ENCODE measurements at regions not wholly inside any gene's neighbourhood (a gene's known extent, or its start where the extent isn't known, plus 50 kb on each side); places are given as distances from the start of the nearest gene placed in this dataset.

GRCh38 chr9:28961623-28962022, 1388.3 kb upstream of the C9orf72 start:
- H3K14ac ChIP-seq (ENCODE audit: low read length in 2 of 2) = no peak overlapping the region
- H4K8ac ChIP-seq (ENCODE audit: low read length) = no peak overlapping the region
- H3K4me2 ChIP-seq (ENCODE audit: low read length, poor library complexity, severe bottlenecking) = no peak overlapping the region
- H3K9me3 ChIP-seq (ENCODE audit: control insufficient read depth, low read length) = no peaks in the 10 kb centered on the region
- no peak overlapping the region for H4K91ac ChIP-seq (ENCODE audit: low read length)
- no peaks in the 10 kb centered on the region for H3K27me3 ChIP-seq (ENCODE audit: control insufficient read depth in 1 of 2, insufficient read depth in 1 of 2, low read length in 2 of 2)
- H3K79me1 ChIP-seq (replicated peaks; ENCODE audit: low read length, poor library complexity, severe bottlenecking) = no peaks in the 10 kb centered on the region
- no peak overlapping the region for H3K4me3 ChIP-seq (ENCODE audit: insufficient read depth in 1 of 2, low read depth in 1 of 2, low read length in 2 of 2)
- H3K4me1 ChIP-seq (ENCODE audit: control insufficient read depth, insufficient read depth, low read depth, low read length) = no peaks in the 10 kb centered on the region
- no peak overlapping the region for H2AFZ ChIP-seq (ENCODE audit: low read depth, low read length)
- H3K9ac ChIP-seq (ENCODE audit: low read length) = no peak overlapping the region
- no peak overlapping the region for H2BK15ac ChIP-seq (ENCODE audit: low read depth, poor library complexity, severe bottlenecking)
- H3K4ac ChIP-seq (ENCODE audit: low read depth in 1 of 2, low read length in 2 of 2) = no peak overlapping the region
- no peak overlapping the region for H3K18ac ChIP-seq (ENCODE audit: low read depth in 1 of 2, low read length in 2 of 2)
- no peaks in the 10 kb centered on the region for H3K36me3 ChIP-seq (ENCODE audit: control insufficient read depth in 1 of 2, insufficient read depth in 2 of 2, low read depth in 1 of 2, low read length in 2 of 2)
- DNase-seq = no peak
- no peak overlapping the region for H2AK5ac ChIP-seq (ENCODE audit: low read length, severe bottlenecking)
- 71% methylated on average over 3 of the region's 3 CpGs for WGBS
- H2BK120ac ChIP-seq (ENCODE audit: low read depth, low read length) = no peak overlapping the region
- no peak overlapping the region for H3K27ac ChIP-seq (ENCODE audit: low read length, poor library complexity, severe bottlenecking)
- H2BK5ac ChIP-seq (ENCODE audit: low read depth, low read length, poor library complexity, severe bottlenecking) = no peak overlapping the region
- H2BK12ac ChIP-seq (ENCODE audit: low read length in 2 of 2) = no peak overlapping the region
- no peak overlapping the region for H3K23ac ChIP-seq (ENCODE audit: low read length in 2 of 2)

- no peaks in the 10 kb centered on the region for H3K9me3 ChIP-seq (ENCODE audit: control insufficient read depth, low read length)
- H2BK15ac ChIP-seq (ENCODE audit: low read depth, poor library complexity, severe bottlenecking) = no peak overlapping the region
- peak overlapping the region; percentile 69 for H2AFZ ChIP-seq (ENCODE audit: low read depth, low read length)
- no peak overlapping the region for H2BK12ac ChIP-seq (ENCODE audit: low read length in 2 of 2)
- no peak overlapping the region for H4K8ac ChIP-seq (ENCODE audit: low read length)
- no peak overlapping the region for H4K91ac ChIP-seq (ENCODE audit: low read length)
- no peak overlapping the region for H3K18ac ChIP-seq (ENCODE audit: low read depth in 1 of 2, low read length in 2 of 2)
- no peak overlapping the region for H3K9ac ChIP-seq (ENCODE audit: low read length)
- H3K27me3 ChIP-seq (ENCODE audit: control insufficient read depth in 1 of 2, insufficient read depth in 1 of 2, low read length in 2 of 2) = no peaks in the 10 kb centered on the region
- H3K4me2 ChIP-seq (ENCODE audit: low read length, poor library complexity, severe bottlenecking) = no peak overlapping the region
- H3K23ac ChIP-seq (ENCODE audit: low read length in 2 of 2) = no peak overlapping the region
- no peak overlapping the region for H2BK5ac ChIP-seq (ENCODE audit: low read depth, low read length, poor library complexity, severe bottlenecking)
- no peaks in the 10 kb centered on the region for H3K36me3 ChIP-seq (ENCODE audit: control insufficient read depth in 1 of 2, insufficient read depth in 2 of 2, low read depth in 1 of 2, low read length in 2 of 2)
- no peak overlapping the region for H3K27ac ChIP-seq (ENCODE audit: low read length, poor library complexity, severe bottlenecking)
- no peaks in the 10 kb centered on the region for H3K4me1 ChIP-seq (ENCODE audit: control insufficient read depth, insufficient read depth, low read depth, low read length)
- no peaks in the 10 kb centered on the region for H3K79me1 ChIP-seq (replicated peaks; ENCODE audit: low read length, poor library complexity, severe bottlenecking)
- no peak overlapping the region for H2BK120ac ChIP-seq (ENCODE audit: low read depth, low read length)
- peak overlapping the region in 1 of 2 experiments; percentile 81 for H3K14ac ChIP-seq (ENCODE audit: low read length in 2 of 2)
- no peak overlapping the region for H3K4me3 ChIP-seq (ENCODE audit: insufficient read depth in 1 of 2, low read depth in 1 of 2, low read length in 2 of 2)
- H2AK5ac ChIP-seq (ENCODE audit: low read length, severe bottlenecking) = no peak overlapping the region
- no peak overlapping the region for H3K4ac ChIP-seq (ENCODE audit: low read depth in 1 of 2, low read length in 2 of 2)
- DNase-seq = no peak
Observed at GRCh38 chr9:28967226-28967625, 1393.9 kb upstream of the C9orf72 start.

- 17% methylated on average over 1 of the region's 3 CpGs for WGBS
- Histone ChIP-seq H2BK15ac (ENCODE audit: low read depth, poor library complexity, severe bottlenecking) (no peak overlapping the region), H3K4me2 (ENCODE audit: low read length, poor library complexity, severe bottlenecking) (no peak overlapping the region), H3K4me1 (ENCODE audit: control insufficient read depth, insufficient read depth, low read depth, low read length) (no peaks in the 10 kb centered on the region), H3K9ac (ENCODE audit: low read length) (no peak overlapping the region), H4K8ac (ENCODE audit: low read length) (no peak overlapping the region), H2AK5ac (ENCODE audit: low read length, severe bottlenecking) (no peak overlapping the region), H3K36me3 (ENCODE audit: control insufficient read depth in 1 of 2, insufficient read depth in 2 of 2, low read depth in 1 of 2, low read length in 2 of 2) (no peaks in the 10 kb centered on the region), H3K27ac (ENCODE audit: low read length, poor library complexity, severe bottlenecking) (no peak overlapping the region), H3K14ac (ENCODE audit: low read length in 2 of 2) (no peak overlapping the region), H3K4me3 (ENCODE audit: insufficient read depth in 1 of 2, low read depth in 1 of 2, low read length in 2 of 2) (no peak overlapping the region), H2AFZ (ENCODE audit: low read depth, low read length) (no peak overlapping the region), H3K4ac (ENCODE audit: low read depth in 1 of 2, low read length in 2 of 2) (no peak overlapping the region), H2BK12ac (ENCODE audit: low read length in 2 of 2) (no peak overlapping the region), H3K9me3 (ENCODE audit: control insufficient read depth, low read length) (peaks cover 2% of the 10 kb centered on the region), H3K18ac (ENCODE audit: low read depth in 1 of 2, low read length in 2 of 2) (no peak overlapping the region), H4K91ac (ENCODE audit: low read length) (no peak overlapping the region), H3K27me3 (ENCODE audit: control insufficient read depth in 1 of 2, insufficient read depth in 1 of 2, low read length in 2 of 2) (no peaks in the 10 kb centered on the region), H2BK120ac (ENCODE audit: low read depth, low read length) (no peak overlapping the region), H3K79me1 (replicated peaks; ENCODE audit: low read length, poor library complexity, severe bottlenecking) (no peaks in the 10 kb centered on the region), H2BK5ac (ENCODE audit: low read depth, low read length, poor library complexity, severe bottlenecking) (no peak overlapping the region), H3K23ac (ENCODE audit: low read length in 2 of 2) (no peak overlapping the region)
- no peak for DNase-seq
Observed at GRCh38 chr9:28970241-28970654, 1397.0 kb upstream of the C9orf72 start.

GRCh38 chr9:28971881-28972280, 1398.6 kb upstream of the C9orf72 start:
- Histone ChIP-seq H3K23ac (ENCODE audit: low read length in 2 of 2) (no peak overlapping the region), H2BK12ac (ENCODE audit: low read length in 2 of 2) (no peak overlapping the region), H3K27ac (ENCODE audit: low read length, poor library complexity, severe bottlenecking) (no peak overlapping the region), H3K9me3 (ENCODE audit: control insufficient read depth, low read length) (peaks cover 2% of the 10 kb centered on the region), H3K18ac (ENCODE audit: low read depth in 1 of 2, low read length in 2 of 2) (no peak overlapping the region), H2BK120ac (ENCODE audit: low read depth, low read length) (no peak overlapping the region), H3K4me1 (ENCODE audit: control insufficient read depth, insufficient read depth, low read depth, low read length) (no peaks in the 10 kb centered on the region), H4K8ac (ENCODE audit: low read length) (no peak overlapping the region), H3K14ac (ENCODE audit: low read length in 2 of 2) (no peak overlapping the region), H3K4me3 (ENCODE audit: insufficient read depth in 1 of 2, low read depth in 1 of 2, low read length in 2 of 2) (no peak overlapping the region), H3K9ac (ENCODE audit: low read length) (no peak overlapping the region), H2BK15ac (ENCODE audit: low read depth, poor library complexity, severe bottlenecking) (no peak overlapping the region), H3K27me3 (ENCODE audit: control insufficient read depth in 1 of 2, insufficient read depth in 1 of 2, low read length in 2 of 2) (no peaks in the 10 kb centered on the region), H3K4ac (ENCODE audit: low read depth in 1 of 2, low read length in 2 of 2) (no peak overlapping the region), H3K79me1 (replicated peaks; ENCODE audit: low read length, poor library complexity, severe bottlenecking) (no peaks in the 10 kb centered on the region), H3K4me2 (ENCODE audit: low read length, poor library complexity, severe bottlenecking) (no peak overlapping the region), H3K36me3 (ENCODE audit: control insufficient read depth in 1 of 2, insufficient read depth in 2 of 2, low read depth in 1 of 2, low read length in 2 of 2) (no peaks in the 10 kb centered on the region), H2AFZ (ENCODE audit: low read depth, low read length) (no peak overlapping the region), H2AK5ac (ENCODE audit: low read length, severe bottlenecking) (no peak overlapping the region), H4K91ac (ENCODE audit: low read length) (no peak overlapping the region), H2BK5ac (ENCODE audit: low read depth, low read length, poor library complexity, severe bottlenecking) (no peak overlapping the region)
- DNase-seq = no peak
- 0% methylated on average over 2 of the region's 2 CpGs for WGBS
